Left lung (tissue), 4 donors: ENCODE measurements at regions not wholly inside any gene's neighbourhood (a gene's known extent, or its start where the extent isn't known, plus 50 kb on each side); places are given as distances from the start of the nearest gene placed in this dataset.

Source experiments
- ATAC-seq: fragments of 200-7000 bp; cut with Tn5 transposase; one replicate; pipeline ENCODE4 v1.9.1; 2020; ENCODE audit warnings: moderate library complexity
- DNase-seq, 4 donors: peaks; one replicate each; pipeline ENCODE4 v3.0.0-alpha.2; 2013 to 2020
- H3K27ac ChIP-seq, 2 donors: fragments of 200-600 bp; sonication (generic) in 1 of 2; one replicate each; pipeline versions ENCODE4 v1.5.0 to v1.8.0; 2020 to 2021
- H3K27me3 ChIP-seq, 2 donors: fragments of 200-600 bp; sonication (generic) in 1 of 2; one replicate each; pipeline versions ENCODE4 v1.5.0 to v1.8.0; 2020 to 2021
- H3K36me3 ChIP-seq, 2 donors: fragments of 200-600 bp; sonication (generic) in 1 of 2; one replicate each; pipeline versions ENCODE4 v1.5.0 to v1.8.0; 2020 to 2021
- H3K4me1 ChIP-seq, 2 donors: fragments of 200-600 bp; one replicate each; pipeline ENCODE4 v1.8.0; 2021
- H3K4me3 ChIP-seq, 2 donors: fragments of 200-600 bp; sonication (generic) in 1 of 2; one replicate each; pipeline versions ENCODE4 v1.5.0 to v1.8.0; 2020 to 2021; ENCODE audit warnings: mild to moderate bottlenecking in 1 of 2
- H3K9me3 ChIP-seq, 2 donors: fragments of 200-600 bp; sonication (generic) in 1 of 2; one replicate each; pipeline versions ENCODE4 v1.5.0 to v1.8.0; 2020 to 2021
- CTCF ChIP-seq, 2 donors: fragments of 200-600 bp; sonication (generic) in 1 of 2; IDR thresholded peaks; one replicate each; pipeline versions ENCODE4 v1.5.0 to v1.8.0; 2021; ENCODE audit warnings: antibody characterized with exemption in 2 of 2
- intact Hi-C, 2 donors: fragments of 100-400 bp; cut with DNase I; formaldehyde crosslinking; loops; one replicate each; pipeline versions ENCODE4 v1.11.2 to v1.14.2; 2022
- donor health status: DM: no; HTN: yes; CAD: no.
- donor health status: DM: no; HTN: no; CAD: no.

GRCh38 chr3:95029644-95030043, 966.8 kb downstream of the NSUN3 start:
- no peak for ATAC-seq
- intact Hi-C loops, result no loop called here

GRCh38 chr3:95036526-95037021, 973.7 kb downstream of the NSUN3 start:
- Histone ChIP-seq H3K36me3 (no peaks in the 10 kb centered on the region), H3K4me3 (no peak overlapping the region), H3K27me3 (no peaks in the 10 kb centered on the region), H3K27ac (no peak overlapping the region), H3K4me1 (no peaks in the 10 kb centered on the region), H3K9me3 (peaks cover 0 to 16% of the 10 kb centered on the region in 2 donors)
- no peak for TF ChIP-seq CTCF (IDR thresholded peaks at IDR 0.05)
- intact Hi-C loops, result no loop called here
- DNase-seq (no peak), ATAC-seq (no peak)

More at GRCh38 chr3:95029644-95030043, 966.8 kb downstream of the NSUN3 start:
- no peaks in the 10 kb centered on the region for H3K36me3 ChIP-seq
- H3K4me1 ChIP-seq, result no peaks in the 10 kb centered on the region
- no peak overlapping the region for H3K4me3 ChIP-seq
- H3K9me3 ChIP-seq, result no peaks in the 10 kb centered on the region
- no peak overlapping the region for H3K27ac ChIP-seq
- no peak for DNase-seq
- TF ChIP-seq CTCF (IDR thresholded peaks at IDR 0.05), result no peak
- H3K27me3 ChIP-seq, result no peaks in the 10 kb centered on the region

GRCh38 chr3:95037097-95037496, 974.2 kb downstream of the NSUN3 start:
- intact Hi-C loops, result no loop called here
- H3K9me3 ChIP-seq, result peaks cover 0 to 16% of the 10 kb centered on the region in 2 donors
- DNase-seq (no peak), ATAC-seq (no peak)
- no peaks in the 10 kb centered on the region for H3K4me1 ChIP-seq
- H3K36me3 ChIP-seq, result no peaks in the 10 kb centered on the region
- TF ChIP-seq CTCF (IDR thresholded peaks at IDR 0.05), result no peak
- H3K4me3 ChIP-seq, result no peak overlapping the region
- no peak overlapping the region for H3K27ac ChIP-seq
- no peaks in the 10 kb centered on the region for H3K27me3 ChIP-seq

GRCh38 chr3:95037927-95038326, 975.1 kb downstream of the NSUN3 start:
- DNase-seq, result no peak
- Histone ChIP-seq H3K9me3 (peaks cover 0 to 16% of the 10 kb centered on the region in 2 donors), H3K4me3 (no peak overlapping the region), H3K27me3 (no peaks in the 10 kb centered on the region), H3K4me1 (no peaks in the 10 kb centered on the region), H3K36me3 (no peaks in the 10 kb centered on the region), H3K27ac (no peak overlapping the region)
- intact Hi-C loops, result no loop called here
- no peak for ATAC-seq
- no peak for TF ChIP-seq CTCF (IDR thresholded peaks at IDR 0.05)

- Histone ChIP-seq H3K4me3 (no peak overlapping the region), H3K4me1 (no peaks in the 10 kb centered on the region), H3K27ac (no peak overlapping the region), H3K27me3 (no peaks in the 10 kb centered on the region), H3K9me3 (peaks cover 0 to 4% of the 10 kb centered on the region in 2 donors), H3K36me3 (no peaks in the 10 kb centered on the region)
- DNase-seq (no peak), ATAC-seq (no peak)
- intact Hi-C loops, result no loop called here
- TF ChIP-seq CTCF (IDR thresholded peaks at IDR 0.05), result no peak
These were observed 981.2 kb downstream of the NSUN3 start for GRCh38 chr3:95044101-95044500.
